Caki2 (cell line): ENCODE measurements at regions not wholly inside any gene's neighbourhood (a gene's known extent, or its start where the extent isn't known, plus 50 kb on each side); places are given as distances from the start of the nearest gene placed in this dataset.
"Not testable (repeated sequence)": the region's sequence is repeated elsewhere in the genome, so short reads cannot be mapped to it uniquely, and the experiment has no call there.

ENCODE experiments used
- DNase-seq: peaks from one replicate; pipeline ENCODE4 v3.0.0-alpha.2; 2015; ENCODE audit warnings: low read depth
- in situ Hi-C: cut with HindIII; loops from 2 replicates; pipeline ENCODE4 v1.10.0; 2016; ENCODE audit warnings: low sequenced_read_pairs, low pct_unique_long_range_greater_than_20kb, mixed read lengths

- in situ Hi-C loops = no loop called here
- no peak for DNase-seq
Measured at GRCh38 chr13:24615911-24616472, 64.2 kb upstream of the ATP12A start.

- in situ Hi-C loops = no loop called here
- no peak for DNase-seq
Measured at GRCh38 chr13:24616514-24616913, 63.7 kb upstream of the ATP12A start.

- in situ Hi-C loops = no loop called here
- no peak for DNase-seq
Measured at GRCh38 chr13:24617256-24618010, 62.8 kb upstream of the ATP12A start.

- DNase-seq = no peak
- in situ Hi-C loops = no loop called here
Measured at GRCh38 chr13:24618011-24618955, 61.9 kb upstream of the ATP12A start.

GRCh38 chr13:24619282-24619681, 60.9 kb upstream of the ATP12A start:
- in situ Hi-C loops = no loop called here
- no peak for DNase-seq

GRCh38 chr13:24622481-24623148, 57.6 kb upstream of the ATP12A start:
- in situ Hi-C loops, DNase-seq: not testable (repeated sequence)

GRCh38 chr13:24623149-24623665, 57.0 kb upstream of the ATP12A start:
- in situ Hi-C loops = no loop called here
- no peak for DNase-seq

GRCh38 chr13:24624363-24624762, 55.8 kb upstream of the ATP12A start:
- DNase-seq = no peak
- in situ Hi-C loops = no loop called here

- no peak for DNase-seq
- in situ Hi-C loops = no loop called here
Measured at GRCh38 chr13:24624801-24625231, 55.4 kb upstream of the ATP12A start.

- DNase-seq = no peak
- in situ Hi-C loops = no loop called here
Measured at GRCh38 chr13:24625331-24625731, 54.9 kb upstream of the ATP12A start.

- DNase-seq = no peak
- in situ Hi-C loops = no loop called here
Measured at GRCh38 chr13:24625870-24626849, 54.0 kb upstream of the ATP12A start.

- DNase-seq = no peak
- in situ Hi-C loops = no loop called here
Measured at GRCh38 chr13:24627090-24627714, 53.0 kb upstream of the ATP12A start.

GRCh38 chr13:24627946-24628345, 52.3 kb upstream of the ATP12A start:
- no peak for DNase-seq
- in situ Hi-C loops = no loop called here

GRCh38 chr13:24629320-24629719, 50.9 kb upstream of the ATP12A start:
- in situ Hi-C loops = no loop called here

GRCh38 chr13:24630121-24630520, 50.1 kb upstream of the ATP12A start:
- DNase-seq = no peak
- in situ Hi-C loops = no loop called here

More at GRCh38 chr13:24629320-24629719, 50.9 kb upstream of the ATP12A start:
- no peak for DNase-seq
